Epithelial cell of esophagus (primary cell): ENCODE measurements at regions not wholly inside any gene's neighbourhood (a gene's known extent, or its start where the extent isn't known, plus 50 kb on each side); places are given as distances from the start of the nearest gene placed in this dataset.

Experiments
- DNase-seq: peaks from one replicate; pipeline ENCODE4 v3.0.0; 2010; ENCODE audit warnings: low read depth
- H3K4me3 ChIP-seq: 2 replicates; pipeline ENCODE4 v1.5.1; 2011; ENCODE audit warnings: mild to moderate bottlenecking, low read length, control low read depth
- CTCF ChIP-seq: IDR thresholded peaks from 2 replicates; pipeline ENCODE4 v1.5.1; 2011; ENCODE audit warnings: low read depth, mild to moderate bottlenecking, low read length, control low read depth, inconsistent platforms; ENCODE audit not compliant: insufficient read depth; ENCODE audit errors: missing control alignments

DNA sequence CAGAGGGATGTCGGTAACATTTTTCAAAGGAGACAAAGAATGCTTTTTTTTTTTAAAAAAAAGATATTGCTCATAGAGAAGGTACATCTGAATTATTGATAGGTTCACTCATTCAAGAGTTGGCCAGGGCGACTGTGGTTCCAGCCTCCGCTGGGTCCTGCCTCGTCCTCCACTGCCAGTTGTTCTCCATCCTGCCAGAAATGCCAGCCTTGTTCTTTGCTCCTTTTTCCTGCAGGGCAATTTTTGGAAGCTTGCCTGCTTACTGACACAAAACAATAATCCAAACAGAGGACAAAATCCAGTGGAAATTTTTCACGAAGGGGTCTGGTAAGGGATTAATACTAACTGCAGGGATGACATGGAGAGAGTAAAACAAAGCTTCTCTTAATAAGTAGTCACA lies 1113.0 kb downstream of the CBLN2 start:
- TF ChIP-seq CTCF, result no peak
- H3K4me3 ChIP-seq, result no peak overlapping the region
- no peak for DNase-seq

GRCh38 chr18:71426441-71426840 lies 1117.7 kb downstream of the CBLN2 start:
- no peak overlapping the region for H3K4me3 ChIP-seq
- no peak for TF ChIP-seq CTCF
- DNase-seq, result no peak

GRCh38 chr18:71405169-71405809 lies 1116.4 kb downstream of the SOCS6 start:
- no peak for DNase-seq
- no peak overlapping the region for H3K4me3 ChIP-seq
- TF ChIP-seq CTCF, result no peak

DNA sequence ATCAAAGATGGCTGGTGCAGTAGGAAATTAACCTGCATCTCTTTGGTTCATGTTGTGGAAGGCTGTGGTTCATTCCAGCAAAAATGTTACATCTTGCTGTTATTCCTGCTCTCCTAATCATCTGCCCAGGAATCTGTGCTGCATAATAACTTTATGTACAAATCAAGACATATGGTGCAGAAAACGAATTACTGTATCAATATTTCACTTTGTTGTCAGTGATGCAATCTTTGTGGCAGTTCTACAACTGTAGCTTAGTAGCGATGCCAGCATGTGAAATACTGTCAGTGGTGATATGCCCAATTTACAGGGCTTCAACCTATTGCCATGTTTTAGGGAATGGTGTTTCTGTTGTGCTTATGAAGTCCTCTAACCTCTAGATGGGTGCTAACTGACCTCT lies 1114.7 kb downstream of the SOCS6 start:
- H3K4me3 ChIP-seq, result no peak overlapping the region
- DNase-seq, result no peak
- TF ChIP-seq CTCF, result no peak

- DNase-seq, result no peak
- TF ChIP-seq CTCF, result no peak
- H3K4me3 ChIP-seq, result no peak overlapping the region
These were observed 1109.7 kb downstream of the SOCS6 start for GRCh38 chr18:71398531-71398930.

GRCh38 chr18:71388148-71388547 lies 1099.3 kb downstream of the SOCS6 start:
- H3K4me3 ChIP-seq, result no peak overlapping the region
- DNase-seq, result no peak
- TF ChIP-seq CTCF, result no peak

DNA sequence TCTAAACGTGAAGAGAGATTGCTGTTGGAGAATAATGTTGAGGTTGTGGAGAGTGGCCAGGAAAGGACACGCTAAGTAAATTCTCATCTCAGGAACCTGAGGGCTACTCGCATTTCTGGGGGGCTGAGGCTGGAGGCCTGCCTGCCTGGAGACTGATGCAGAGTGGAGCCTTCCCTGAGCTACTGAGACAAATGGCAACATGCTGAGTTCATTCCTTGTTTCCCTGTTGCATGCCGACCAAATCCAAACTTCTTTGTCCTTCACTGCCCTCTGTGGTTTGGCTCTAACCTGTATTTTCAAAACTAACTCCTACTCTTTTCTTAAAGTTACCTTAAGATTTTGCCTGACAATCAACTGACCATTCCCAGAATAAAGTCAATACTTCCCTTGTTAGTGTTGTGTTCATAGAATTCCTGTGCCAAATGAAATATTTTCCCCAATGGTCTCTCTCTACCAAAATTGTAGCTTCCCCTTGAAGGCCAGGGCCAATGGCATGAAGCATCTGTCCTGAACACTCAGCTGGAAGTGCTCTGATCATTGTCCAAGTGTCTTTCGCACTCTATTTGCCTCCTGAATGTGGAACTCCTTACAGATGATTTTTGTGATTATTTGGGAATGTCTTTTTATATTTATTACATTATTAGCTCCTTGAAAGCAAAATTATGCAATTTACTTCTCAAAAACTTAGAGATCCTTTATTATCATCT lies 1085.6 kb downstream of the SOCS6 start:
- no peak for DNase-seq
- no peak for TF ChIP-seq CTCF

More for the DNA sequence above, 1085.6 kb downstream of the SOCS6 start:
- H3K4me3 ChIP-seq, result no peak overlapping the region
